Naive thymus-derived CD4-positive, alpha-beta T cell (primary cell): ENCODE measurements at regions not wholly inside any gene's neighbourhood (a gene's known extent, or its start where the extent isn't known, plus 50 kb on each side); places are given as distances from the start of the nearest gene placed in this dataset.
"Not testable (repeated sequence)": the region's sequence is repeated elsewhere in the genome, so short reads cannot be mapped to it uniquely, and the experiment has no call there.

Experiments used
- ATAC-seq: fragments of 150-1000 bp; cut with Tn5 transposase; 2 replicates; pipeline ENCODE4 v1.10.0; 2021; ENCODE audit warnings: mild to moderate bottlenecking, moderate library complexity
- CTCF ChIA-PET: fragments of 350-600 bp; sonication (Branson Sonifier 250); formaldehyde crosslinking; loops from one replicate; lab custom pipeline; 2021; ENCODE audit warnings: antibody characterized with exemption; lab: Charles Lee
- POLR2A ChIA-PET: fragments of 350-600 bp; sonication (Branson Sonifier 250); formaldehyde crosslinking; loops from one replicate; lab custom pipeline; 2021; ENCODE audit warnings: antibody characterized with exemption, inconsistent platforms; lab: Charles Lee
- DNase-seq, 9 donors: peaks; one replicate each; pipeline versions ENCODE4 v3.0.0 to v3.0.0-alpha.2; 2020 to 2022; ENCODE audit warnings: mixed read lengths in 1 of 9
- H3K27ac ChIP-seq: one replicate; pipeline ENCODE4 v1.7.0; 2013; ENCODE audit warnings: mild to moderate bottlenecking, low read depth, low read length, moderate library complexity
- H3K27me3 ChIP-seq, 2 donors: one replicate each; pipeline ENCODE4 v1.7.0; 2013; ENCODE audit warnings: low read length in 2 of 2, mild to moderate bottlenecking in 2 of 2, moderate library complexity in 2 of 2; ENCODE audit not compliant: control insufficient read depth in 2 of 2, insufficient read depth in 2 of 2
- H3K36me3 ChIP-seq, 3 experiments: 1 replicate in 2 of 3; 2 replicates in 1 of 3; pipeline ENCODE4 v1.7.0; 2013; ENCODE audit warnings: low read length in 3 of 3, mild to moderate bottlenecking in 3 of 3, moderate library complexity in 1 of 3; ENCODE audit not compliant: insufficient read depth in 3 of 3, control insufficient read depth in 2 of 3
- H3K4me1 ChIP-seq, 2 donors: one replicate each; pipeline ENCODE4 v1.7.0; 2013; ENCODE audit warnings: low read length in 2 of 2, mild to moderate bottlenecking in 2 of 2, moderate library complexity in 1 of 2; ENCODE audit not compliant: control insufficient read depth in 2 of 2, insufficient read depth in 2 of 2
- H3K4me3 ChIP-seq: 2 replicates; pipeline ENCODE4 v1.7.0; 2013; ENCODE audit warnings: mild to moderate bottlenecking, low read length
- H3K9me3 ChIP-seq, 3 experiments: 1 replicate in 2 of 3; 2 replicates in 1 of 3; pipeline ENCODE4 v1.7.0; 2013; ENCODE audit warnings: low read length in 3 of 3; ENCODE audit not compliant: control insufficient read depth in 2 of 3
- H3K27ac Mint-ChIP-seq, 9 donors: one replicate each; pipeline ENCODE4 v1.8.0; 2020 to 2022; ENCODE audit warnings: mixed read lengths in 9 of 9, mild to moderate bottlenecking in 8 of 9, moderate library complexity in 5 of 9, inconsistent platforms in 2 of 9
- H3K27me3 Mint-ChIP-seq, 5 donors: one replicate each; pipeline ENCODE4 v1.8.0; 2021 to 2022; ENCODE audit warnings: mixed read lengths in 5 of 5, mild to moderate bottlenecking in 1 of 5
- H3K36me3 Mint-ChIP-seq, 5 donors: one replicate each; pipeline ENCODE4 v1.8.0; 2020 to 2022; ENCODE audit warnings: mixed read lengths in 5 of 5, mild to moderate bottlenecking in 3 of 5, inconsistent platforms in 1 of 5
- H3K4me1 Mint-ChIP-seq, 7 donors: one replicate each; pipeline ENCODE4 v1.8.0; 2020 to 2022; ENCODE audit warnings: mixed read lengths in 7 of 7, mild to moderate bottlenecking in 3 of 7, inconsistent platforms in 1 of 7
- H3K4me3 Mint-ChIP-seq, 10 donors: one replicate each; pipeline ENCODE4 v1.8.0; 2020 to 2022; ENCODE audit warnings: mild to moderate bottlenecking in 10 of 10, mixed read lengths in 10 of 10, moderate library complexity in 6 of 10, inconsistent platforms in 2 of 10
- H3K9me3 Mint-ChIP-seq, 11 donors: one replicate each; pipeline ENCODE4 v1.8.0; 2020 to 2022; ENCODE audit warnings: mixed read lengths in 11 of 11, mild to moderate bottlenecking in 4 of 11, inconsistent platforms in 1 of 11, moderate library complexity in 1 of 11
- intact Hi-C, 2 donors: fragments of 100-400 bp; cut with micrococcal nuclease; formaldehyde crosslinking; loops; one replicate each; pipeline ENCODE4 v1.15.1; 2023

GRCh38 chr16:86255966-86256365 lies 254.4 kb upstream of the FOXF1 start:
- ATAC-seq (no peak), DNase-seq (no peak)
- Histone ChIP-seq H3K4me1 (no peaks in the 10 kb centered on the region), H3K9me3 (peaks cover 0 to 5% (median 0%) of the 10 kb centered on the region in 3 experiments), H3K4me3 (no peak overlapping the region), H3K27ac (no peak overlapping the region), H3K36me3 (no peaks in the 10 kb centered on the region), H3K27me3 (no peaks in the 10 kb centered on the region)
- Mint-ChIP-seq H3K36me3 (peaks cover 0 to 3% (median 0%) of the 10 kb centered on the region in 5 donors), H3K4me1 (peaks cover 0 to 2% (median 0%) of the 10 kb centered on the region in 7 donors), H3K27ac (no peak overlapping the region), H3K27me3 (peaks cover 0 to 39% (median 21%) of the 10 kb centered on the region in 5 donors), H3K9me3 (peaks cover 0 to 40% (median 12%) of the 10 kb centered on the region in 11 donors), H3K4me3 (no peak overlapping the region)
- ChIA-PET POLR2A (no interaction called here), CTCF (no interaction called here)
- intact Hi-C loops = no loop called here

- H3K4me3 Mint-ChIP-seq = no peak overlapping the region
These were observed 253.3 kb upstream of the FOXF1 start for GRCh38 chr16:86256995-86257394.

GRCh38 chr16:86257546-86257945 lies 252.8 kb upstream of the FOXF1 start:
- intact Hi-C loops = no loop called here
- Histone ChIP-seq H3K27ac (no peak overlapping the region), H3K4me1 (no peaks in the 10 kb centered on the region), H3K36me3 (no peaks in the 10 kb centered on the region), H3K4me3 (no peak overlapping the region), H3K27me3 (no peaks in the 10 kb centered on the region), H3K9me3 (peaks cover 0 to 5% (median 0%) of the 10 kb centered on the region in 3 experiments)
- ChIA-PET POLR2A (no interaction called here), CTCF (no interaction called here)
- ATAC-seq (no peak), DNase-seq (no peak)
- no peak overlapping the region for H3K27ac Mint-ChIP-seq
- no peak overlapping the region for H3K4me3 Mint-ChIP-seq
- H3K36me3 Mint-ChIP-seq = peaks cover 0 to 5% (median 3%) of the 10 kb centered on the region in 5 donors
- peaks cover 0 to 43% (median 26%) of the 10 kb centered on the region in 5 donors for H3K27me3 Mint-ChIP-seq
- H3K4me1 Mint-ChIP-seq = peaks cover 0 to 2% (median 0%) of the 10 kb centered on the region in 7 donors
- peaks cover 0 to 47% (median 16%) of the 10 kb centered on the region in 11 donors for H3K9me3 Mint-ChIP-seq

More at GRCh38 chr16:86256995-86257394, 253.3 kb upstream of the FOXF1 start:
- Mint-ChIP-seq H3K27me3 (peaks cover 0 to 45% (median 25%) of the 10 kb centered on the region in 5 donors), H3K9me3 (peaks cover 0 to 45% (median 15%) of the 10 kb centered on the region in 11 donors), H3K4me1 (peaks cover 0 to 2% (median 0%) of the 10 kb centered on the region in 7 donors), H3K36me3 (peaks cover 0 to 5% (median 2%) of the 10 kb centered on the region in 5 donors), H3K27ac (no peak overlapping the region)
- intact Hi-C loops = no loop called here
- H3K36me3 ChIP-seq = no peaks in the 10 kb centered on the region
- ATAC-seq (no peak), DNase-seq (no peak)
- POLR2A ChIA-PET = no interaction called here
- peaks cover 0 to 5% (median 0%) of the 10 kb centered on the region in 3 experiments for H3K9me3 ChIP-seq
- no peaks in the 10 kb centered on the region for H3K27me3 ChIP-seq
- CTCF ChIA-PET = no interaction called here
- no peak overlapping the region for H3K27ac ChIP-seq
- H3K4me3 ChIP-seq = no peak overlapping the region
- H3K4me1 ChIP-seq = no peaks in the 10 kb centered on the region

GRCh38 chr16:86258713-86259112 lies 251.6 kb upstream of the FOXF1 start:
- Mint-ChIP-seq H3K9me3 (peaks cover 0 to 47% (median 16%) of the 10 kb centered on the region in 11 donors), H3K4me1 (peaks cover 0 to 2% (median 0%) of the 10 kb centered on the region in 7 donors), H3K36me3 (peaks cover 0 to 5% (median 3%) of the 10 kb centered on the region in 5 donors), H3K4me3 (no peak overlapping the region), H3K27me3 (peaks cover 0 to 43% (median 26%) of the 10 kb centered on the region in 5 donors), H3K27ac (no peak overlapping the region)
- H3K27ac ChIP-seq = no peak overlapping the region
- no peaks in the 10 kb centered on the region for H3K27me3 ChIP-seq
- intact Hi-C loops = no loop called here
- no peak overlapping the region for H3K4me3 ChIP-seq
- no peaks in the 10 kb centered on the region for H3K4me1 ChIP-seq
- DNase-seq (no peak), ATAC-seq (no peak)
- POLR2A ChIA-PET = no interaction called here
- H3K9me3 ChIP-seq = peaks cover 0 to 5% (median 0%) of the 10 kb centered on the region in 3 experiments
- CTCF ChIA-PET = no interaction called here
- no peaks in the 10 kb centered on the region for H3K36me3 ChIP-seq

- no peak overlapping the region for H3K27ac ChIP-seq
- DNase-seq (no peak), ATAC-seq (no peak)
- H3K9me3 ChIP-seq = peaks cover 0 to 5% (median 0%) of the 10 kb centered on the region in 3 experiments
- no peaks in the 10 kb centered on the region for H3K27me3 ChIP-seq
- Mint-ChIP-seq H3K27me3 (peaks cover 0 to 43% (median 26%) of the 10 kb centered on the region in 5 donors), H3K9me3 (peaks cover 0 to 47% (median 16%) of the 10 kb centered on the region in 11 donors), H3K36me3 (peaks cover 0 to 5% (median 3%) of the 10 kb centered on the region in 5 donors), H3K4me3 (no peak overlapping the region), H3K4me1 (peaks cover 0 to 2% (median 0%) of the 10 kb centered on the region in 7 donors), H3K27ac (no peak overlapping the region)
- intact Hi-C loops = no loop called here
- H3K4me1 ChIP-seq = no peaks in the 10 kb centered on the region
- H3K36me3 ChIP-seq = no peaks in the 10 kb centered on the region
- ChIA-PET CTCF (no interaction called here), POLR2A (no interaction called here)
- no peak overlapping the region for H3K4me3 ChIP-seq
These were observed 250.8 kb upstream of the FOXF1 start for GRCh38 chr16:86259499-86259898.

GRCh38 chr16:86261379-86261778 lies 248.9 kb upstream of the FOXF1 start:
- CTCF ChIA-PET = no interaction called here
- Mint-ChIP-seq H3K36me3 (peaks cover 0 to 5% (median 3%) of the 10 kb centered on the region in 5 donors), H3K4me3 (no peak overlapping the region), H3K27me3 (peaks cover 0 to 43% (median 26%) of the 10 kb centered on the region in 5 donors), H3K9me3 (peaks cover 0 to 31% (median 6%) of the 10 kb centered on the region in 11 donors), H3K4me1 (no peaks in the 10 kb centered on the region), H3K27ac (no peak overlapping the region)
- H3K9me3 ChIP-seq = peaks cover 0 to 5% (median 0%) of the 10 kb centered on the region in 3 experiments
- H3K27me3 ChIP-seq = no peaks in the 10 kb centered on the region
- ATAC-seq (no peak), DNase-seq (no peak)
- no peak overlapping the region for H3K4me3 ChIP-seq
- no peak overlapping the region for H3K27ac ChIP-seq
- H3K4me1 ChIP-seq = no peaks in the 10 kb centered on the region
- no peaks in the 10 kb centered on the region for H3K36me3 ChIP-seq
- POLR2A ChIA-PET = no interaction called here
- intact Hi-C loops = no loop called here

GRCh38 chr16:86267657-86268056 lies 242.7 kb upstream of the FOXF1 start:
- ATAC-seq, intact Hi-C loops, H3K27ac ChIP-seq, H3K27ac Mint-ChIP-seq, DNase-seq, CTCF ChIA-PET, H3K27me3 Mint-ChIP-seq, H3K36me3 Mint-ChIP-seq, H3K4me1 ChIP-seq, H3K9me3 ChIP-seq, H3K4me3 Mint-ChIP-seq, H3K36me3 ChIP-seq, H3K4me3 ChIP-seq, H3K4me1 Mint-ChIP-seq, POLR2A ChIA-PET, H3K27me3 ChIP-seq: not testable (repeated sequence)
- peaks cover 0 to 12% (median 2%) of the 10 kb centered on the region in 11 donors for H3K9me3 Mint-ChIP-seq
